ENCODE measurements at regions not wholly inside any gene's neighbourhood (a gene's known extent, or its start where the extent isn't known, plus 50 kb on each side); places are given as distances from the start of the nearest gene placed in this dataset.

GRCh38 chr6:106003268-106003987 is 82.7 kb upstream of the PRDM1 start:
- no peak overlapping the region for H3K9ac ChIP-seq (replicated peaks; ENCODE audit: extremely low read depth, insufficient read depth, low read length)
- no peaks in the 10 kb centered on the region for H3K9me3 ChIP-seq (replicated peaks; ENCODE audit: control insufficient read depth, insufficient read depth, low read length)
- DNase-seq (ENCODE audit: low read depth, low spot score): no peak
- intact Hi-C loops (cut with micrococcal nuclease) (no loop called here), dilution Hi-C loops (cut with MboI; ENCODE audit: extremely low pct_ligation_motif_present, low sequenced_read_pairs) (no loop called here)
- ChIA-PET POLR2A (no interaction called here), CTCF (interaction anchor here (1.5 kb wide), 1 partner anchor 7 kb away, joined by 5 read pairs; no protein-coding TSS in a partner anchor)
- no peaks in the 10 kb centered on the region for H3K79me2 ChIP-seq (ENCODE audit: control insufficient read depth, insufficient read depth, low read length)
- no peak for FAIRE-seq
- H3K4me1 ChIP-seq (ENCODE audit: control insufficient read depth, extremely low read depth, insufficient read depth, low read length): no peaks in the 10 kb centered on the region
- H3K4me3 ChIP-seq (replicated peaks in 1 of 3; ENCODE audit: insufficient read depth in 1 of 3, low read depth in 1 of 3, low read length in 3 of 3): no peak overlapping the region
- H3K9me1 ChIP-seq (replicated peaks; ENCODE audit: control insufficient read depth, extremely low read depth, insufficient read depth, low read length): no peaks in the 10 kb centered on the region
- no peaks in the 10 kb centered on the region for H4K20me1 ChIP-seq (replicated peaks; ENCODE audit: control insufficient read depth, extremely low read depth, insufficient read depth, low read length)
- no peak overlapping the region for H3K4me2 ChIP-seq (ENCODE audit: insufficient read depth, low read length)
- peaks cover 10 to 16% of the 10 kb centered on the region in 2 experiments for H3K27me3 ChIP-seq (ENCODE audit: control insufficient read depth in 2 of 2, insufficient read depth in 2 of 2, low read length in 2 of 2)
- TF ChIP-seq MAX (IDR thresholded peaks at IDR 0.05; ENCODE audit: insufficient read depth, insufficient read length): no peak
- TF ChIP-seq EZH2 (IDR thresholded peaks at IDR 0.05; ENCODE audit: borderline replicate concordance, low read depth, low read length, severe bottlenecking): no peak
- no peak for TF ChIP-seq POLR2AphosphoS5 (IDR thresholded peaks at IDR 0.05; ENCODE audit: insufficient read depth, low read depth, low read length)
- TF ChIP-seq CTCF (IDR thresholded peaks at IDR 0.05; ENCODE audit: extremely low read depth in 1 of 2, insufficient read depth in 1 of 2, low read depth in 1 of 2, low read length in 2 of 2): no peak
- TF ChIP-seq GATA2 (IDR thresholded peaks at IDR 0.05; ENCODE audit: insufficient read depth, insufficient read length, low read depth, low read length): no peak
- no peak for TF ChIP-seq POLR2A (IDR thresholded peaks at IDR 0.05; ENCODE audit: low read depth, low read length)
- TF ChIP-seq FOS (IDR thresholded peaks at IDR 0.05; ENCODE audit: borderline replicate concordance, insufficient read depth, low read length): no peak
- no peak for TF ChIP-seq MYC (IDR thresholded peaks at IDR 0.05; ENCODE audit: low read depth, low read length)
- H3K36me3 ChIP-seq (ENCODE audit: control insufficient read depth in 2 of 2, extremely low read depth in 1 of 2, insufficient read depth in 2 of 2, low read length in 2 of 2): no peaks in the 10 kb centered on the region
- BruUV-seq (replicated peaks): no TSS peak
- H3K27ac ChIP-seq (ENCODE audit: insufficient read depth, low read depth, low read length): no peak overlapping the region
- no peak overlapping the region for H2AFZ ChIP-seq (ENCODE audit: low read depth, low read length)
